ENCODE measurements at regions not wholly inside any gene's neighbourhood (a gene's known extent, or its start where the extent isn't known, plus 50 kb on each side); places are given as distances from the start of the nearest gene placed in this dataset.

GRCh38 chr15:36053746-36054145, 507.8 kb upstream of the DPH6 start:
- no peaks in the 10 kb centered on the region for H3K9me3 ChIP-seq
- H3K27me3 ChIP-seq: no peaks in the 10 kb centered on the region
- no peaks in the 10 kb centered on the region for H3K36me3 ChIP-seq
- H3K4me1 ChIP-seq: no peaks in the 10 kb centered on the region
- DNase-seq: no peak
- no peak for TF ChIP-seq CTCF (IDR thresholded peaks at IDR 0.05; ENCODE audit: low read depth, low read length)
- no peak overlapping the region for H3K4me3 ChIP-seq (ENCODE audit: low read depth, low read length)

- Histone ChIP-seq H3K27me3 (no peaks in the 10 kb centered on the region), H3K9me3 (no peaks in the 10 kb centered on the region), H3K4me1 (no peaks in the 10 kb centered on the region; the same call in 1 of the 2 replicates), H3K36me3 (no peaks in the 10 kb centered on the region; the same call in 1 of the 2 replicates), H3K4me3 (ENCODE audit: low read depth, low read length) (no peak overlapping the region)
- no peak for TF ChIP-seq CTCF (IDR thresholded peaks at IDR 0.05; ENCODE audit: low read depth, low read length)
- DNase-seq: no peak
Measured at GRCh38 chr15:36059596-36059995, 513.6 kb upstream of the DPH6 start.

GRCh38 chr15:36062357-36062756, 516.4 kb upstream of the DPH6 start:
- H3K4me3 ChIP-seq (ENCODE audit: low read depth, low read length): no peak overlapping the region
- H3K36me3 ChIP-seq: no peaks in the 10 kb centered on the region; the same call in 1 of the 2 replicates
- no peaks in the 10 kb centered on the region; the same call in none of the 2 replicates for H3K4me1 ChIP-seq
- H3K27me3 ChIP-seq: no peaks in the 10 kb centered on the region
- no peak for DNase-seq
- no peak for TF ChIP-seq CTCF (IDR thresholded peaks at IDR 0.05; ENCODE audit: low read depth, low read length)
- no peaks in the 10 kb centered on the region for H3K9me3 ChIP-seq

- Histone ChIP-seq H3K36me3 (no peaks in the 10 kb centered on the region), H3K9me3 (no peaks in the 10 kb centered on the region), H3K4me3 (ENCODE audit: low read depth, low read length) (no peak overlapping the region), H3K27me3 (no peaks in the 10 kb centered on the region), H3K4me1 (no peaks in the 10 kb centered on the region; the same call in none of the 2 replicates)
- TF ChIP-seq CTCF (IDR thresholded peaks at IDR 0.05; ENCODE audit: low read depth, low read length): no peak
- no peak for DNase-seq
Measured at GRCh38 chr15:36066757-36067156, 512.7 kb upstream of the CDIN1 start.

GRCh38 chr15:36067483-36068274, 511.7 kb upstream of the CDIN1 start:
- DNase-seq: no peak
- H3K36me3 ChIP-seq: no peaks in the 10 kb centered on the region
- no peak for TF ChIP-seq CTCF (IDR thresholded peaks at IDR 0.05; ENCODE audit: low read depth, low read length)
- no peaks in the 10 kb centered on the region for H3K9me3 ChIP-seq
- no peaks in the 10 kb centered on the region for H3K27me3 ChIP-seq
- no peak overlapping the region for H3K4me3 ChIP-seq (ENCODE audit: low read depth, low read length)
- peaks cover 5% of the 10 kb centered on the region; the same call in 1 of the 2 replicates for H3K4me1 ChIP-seq

- H3K9me3 ChIP-seq: no peaks in the 10 kb centered on the region
- no peak for TF ChIP-seq CTCF (IDR thresholded peaks at IDR 0.05; ENCODE audit: low read depth, low read length)
- H3K36me3 ChIP-seq: no peaks in the 10 kb centered on the region
- H3K27me3 ChIP-seq: no peaks in the 10 kb centered on the region
- H3K4me3 ChIP-seq (ENCODE audit: low read depth, low read length): no peak overlapping the region
- H3K4me1 ChIP-seq: peaks cover 15% of the 10 kb centered on the region
- DNase-seq: no peak
Measured at GRCh38 chr15:36075333-36075732, 504.1 kb upstream of the CDIN1 start.

Data from BE2C (cell line).